Brain microvascular endothelial cell (primary cell): ENCODE measurements at regions not wholly inside any gene's neighbourhood (a gene's known extent, or its start where the extent isn't known, plus 50 kb on each side); places are given as distances from the start of the nearest gene placed in this dataset.

Experiments
- DNase-seq: peaks from one replicate; pipeline ENCODE4 v3.0.0-alpha.2; 2020
- H3K27ac ChIP-seq: fragments of 250-450 bp; sonication (Bioruptor Pico); 2 replicates; pipeline ENCODE4 v1.5.1; 2020; ENCODE audit warnings: mild to moderate bottlenecking, moderate library complexity
- H3K27me3 ChIP-seq: fragments of 250-450 bp; sonication (Bioruptor Pico); replicated peaks from 2 replicates; pipeline ENCODE4 v1.5.1; 2020; ENCODE audit warnings: mild to moderate bottlenecking
- H3K36me3 ChIP-seq: fragments of 250-450 bp; sonication (Bioruptor Pico); replicated peaks from 2 replicates; pipeline ENCODE4 v1.5.1; 2020; ENCODE audit warnings: mild to moderate bottlenecking
- H3K4me3 ChIP-seq: 2 replicates; pipeline ENCODE4 v1.5.1; 2011; ENCODE audit warnings: low read depth, mild to moderate bottlenecking, control low read depth, low read length, moderate library complexity
- in situ Hi-C: cut with HindIII; loops from 2 replicates; pipeline ENCODE4 v1.10.0; 2017; ENCODE audit warnings: low sequenced_read_pairs, low pct_ligation_motif_present
- TF ChIP-seq, protein P1 (sequence below): IDR thresholded peaks from 2 replicates; pipeline ENCODE4 v1.5.1; 2011; ENCODE audit warnings: low read depth, mild to moderate bottlenecking, moderate library complexity, low read length, control low read depth, inconsistent platforms; ENCODE audit errors: missing control alignments

DNA sequence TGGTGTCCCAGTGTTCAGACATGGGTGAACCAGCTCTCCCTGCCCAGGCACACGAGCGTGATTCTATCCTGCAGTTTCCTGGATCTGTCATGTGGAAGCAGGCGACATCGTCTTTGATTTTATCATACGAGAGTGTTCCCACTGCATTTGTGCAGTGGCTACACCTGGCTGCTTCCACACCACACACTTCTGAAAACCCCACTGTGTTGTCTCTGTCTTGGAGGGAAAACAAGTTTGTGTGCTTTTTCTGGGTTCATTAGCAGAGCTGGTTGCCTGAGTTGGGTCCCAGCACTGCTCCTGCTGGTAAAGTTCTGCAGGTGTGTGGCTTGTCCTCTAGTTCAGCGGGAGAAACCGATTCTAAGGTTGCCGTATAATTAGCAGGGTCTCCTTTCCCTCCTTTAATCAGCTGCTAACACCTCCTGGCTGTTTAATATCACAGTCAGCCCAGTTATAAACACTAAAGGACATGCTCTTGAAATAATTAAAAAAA is 58.5 kb upstream of the TWIST2 start:
- no peaks in the 10 kb centered on the region for H3K36me3 ChIP-seq
- TF ChIP-seq, protein P1, sequence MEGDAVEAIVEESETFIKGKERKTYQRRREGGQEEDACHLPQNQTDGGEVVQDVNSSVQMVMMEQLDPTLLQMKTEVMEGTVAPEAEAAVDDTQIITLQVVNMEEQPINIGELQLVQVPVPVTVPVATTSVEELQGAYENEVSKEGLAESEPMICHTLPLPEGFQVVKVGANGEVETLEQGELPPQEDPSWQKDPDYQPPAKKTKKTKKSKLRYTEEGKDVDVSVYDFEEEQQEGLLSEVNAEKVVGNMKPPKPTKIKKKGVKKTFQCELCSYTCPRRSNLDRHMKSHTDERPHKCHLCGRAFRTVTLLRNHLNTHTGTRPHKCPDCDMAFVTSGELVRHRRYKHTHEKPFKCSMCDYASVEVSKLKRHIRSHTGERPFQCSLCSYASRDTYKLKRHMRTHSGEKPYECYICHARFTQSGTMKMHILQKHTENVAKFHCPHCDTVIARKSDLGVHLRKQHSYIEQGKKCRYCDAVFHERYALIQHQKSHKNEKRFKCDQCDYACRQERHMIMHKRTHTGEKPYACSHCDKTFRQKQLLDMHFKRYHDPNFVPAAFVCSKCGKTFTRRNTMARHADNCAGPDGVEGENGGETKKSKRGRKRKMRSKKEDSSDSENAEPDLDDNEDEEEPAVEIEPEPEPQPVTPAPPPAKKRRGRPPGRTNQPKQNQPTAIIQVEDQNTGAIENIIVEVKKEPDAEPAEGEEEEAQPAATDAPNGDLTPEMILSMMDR = no peak
- no peak overlapping the region for H3K27ac ChIP-seq
- H3K27me3 ChIP-seq = peaks cover 17% of the 10 kb centered on the region
- no peak for DNase-seq
- no peak overlapping the region for H3K4me3 ChIP-seq
- in situ Hi-C loops = no loop called here

DNA sequence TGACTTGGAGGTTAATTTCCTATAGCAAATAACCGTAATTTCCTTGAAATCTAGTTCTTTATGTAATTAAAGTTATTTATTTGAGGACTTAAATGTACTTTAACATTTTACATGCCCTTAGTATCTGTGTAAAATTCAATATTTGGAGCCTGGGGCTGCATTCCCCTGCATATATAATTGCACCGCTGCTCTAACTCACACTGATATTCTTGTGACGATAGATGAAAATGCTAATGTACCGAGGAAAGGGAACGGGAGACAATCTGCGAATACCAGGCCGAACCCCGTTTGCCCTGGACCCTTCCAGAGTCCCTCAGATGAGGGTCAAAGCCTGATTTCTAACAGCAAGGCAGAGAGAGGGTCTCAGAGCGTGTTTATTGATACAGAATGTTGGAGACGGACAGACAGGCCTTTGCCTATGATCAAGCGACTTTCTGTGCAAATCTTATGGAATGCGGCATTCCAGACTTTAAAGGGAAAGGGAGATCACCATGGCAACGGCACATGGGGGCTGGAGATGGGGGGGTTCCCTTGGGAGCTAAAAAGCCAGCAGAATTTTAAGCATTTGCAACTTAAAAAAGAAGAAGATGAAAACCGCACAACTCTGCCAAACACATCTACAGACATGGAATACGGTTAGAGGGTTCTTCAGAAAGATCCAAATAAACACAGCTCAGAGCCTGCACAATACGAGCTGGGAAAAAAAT is 57.6 kb upstream of the TWIST2 start:
- Histone ChIP-seq H3K36me3 (no peaks in the 10 kb centered on the region), H3K27me3 (peaks cover 17% of the 10 kb centered on the region), H3K4me3 (no peak overlapping the region), H3K27ac (no peak overlapping the region)
- TF ChIP-seq, protein P1 = no peak
- in situ Hi-C loops = no loop called here
- DNase-seq = no peak

DNA sequence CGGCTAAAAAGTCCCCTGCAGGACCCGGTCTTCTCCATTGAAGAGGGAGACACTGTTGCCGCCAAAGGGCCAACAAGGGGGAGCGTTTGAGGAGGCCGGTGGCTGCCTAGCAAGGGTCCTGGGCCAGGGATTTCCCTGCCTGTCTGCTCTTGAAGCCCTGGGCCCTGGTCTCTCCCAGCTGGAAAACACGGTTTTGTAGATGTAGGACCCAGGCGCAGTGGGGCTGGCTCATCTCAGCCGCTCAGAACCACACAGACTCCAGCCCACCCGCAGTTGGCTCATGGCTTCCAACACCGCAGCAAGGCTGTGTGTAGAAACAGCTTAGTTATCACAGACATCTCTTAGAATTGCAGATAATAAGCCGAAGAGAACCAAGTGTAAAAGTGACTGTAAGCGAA is 57.1 kb upstream of the TWIST2 start:
- in situ Hi-C loops = no loop called here
- TF ChIP-seq, protein P1 = no peak
- no peak for DNase-seq
- H3K36me3 ChIP-seq = no peaks in the 10 kb centered on the region
- H3K27ac ChIP-seq = no peak overlapping the region
- H3K27me3 ChIP-seq = peaks cover 17% of the 10 kb centered on the region
- no peak overlapping the region for H3K4me3 ChIP-seq

DNA sequence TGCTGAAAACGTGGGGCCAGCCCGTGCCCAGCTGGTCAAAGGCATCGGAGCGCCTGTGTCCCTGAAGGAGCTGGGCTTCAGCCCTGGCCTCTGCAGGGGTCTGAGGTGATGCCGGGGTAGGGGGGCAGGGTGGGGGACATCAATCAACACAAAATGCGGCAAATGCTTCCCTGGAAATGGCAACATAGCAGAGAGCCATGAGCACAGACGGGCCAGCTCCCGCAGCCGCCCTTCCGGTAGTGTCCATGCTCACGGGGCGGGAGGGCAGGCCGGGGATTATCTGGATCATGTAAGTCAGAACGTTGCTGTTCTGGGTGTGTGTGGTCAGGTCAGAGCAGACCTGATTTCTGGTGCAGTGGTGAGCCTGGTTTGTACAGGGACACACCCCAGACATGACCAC is 56.5 kb upstream of the TWIST2 start:
- TF ChIP-seq, protein P1 = no peak
- Histone ChIP-seq H3K27me3 (peaks cover 17% of the 10 kb centered on the region), H3K36me3 (no peaks in the 10 kb centered on the region), H3K4me3 (no peak overlapping the region), H3K27ac (no peak overlapping the region)
- no peak for DNase-seq
- in situ Hi-C loops = no loop called here

DNA sequence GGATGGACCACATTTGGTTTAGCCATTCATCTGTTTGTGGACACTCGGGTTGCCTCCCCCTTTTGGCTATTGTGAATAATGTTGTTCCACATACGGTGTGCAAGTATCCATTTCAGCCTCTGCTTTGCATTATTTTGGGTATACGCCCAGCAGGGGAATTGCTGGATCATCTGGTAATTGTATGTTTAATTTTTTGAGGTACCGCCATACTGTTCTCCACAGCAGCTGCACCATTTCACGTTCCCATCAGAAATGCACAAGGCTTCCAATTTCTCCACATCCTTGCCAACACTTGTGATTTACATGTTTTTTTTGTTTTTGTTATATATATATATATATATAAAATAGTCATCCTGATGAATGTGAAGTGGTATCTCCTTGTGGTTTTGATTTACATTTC is 54.6 kb upstream of the TWIST2 start:
- H3K36me3 ChIP-seq = no peaks in the 10 kb centered on the region
- peaks cover 17% of the 10 kb centered on the region for H3K27me3 ChIP-seq
- no peak overlapping the region for H3K27ac ChIP-seq
- in situ Hi-C loops = no loop called here
- no peak overlapping the region for H3K4me3 ChIP-seq
- TF ChIP-seq, protein P1 = no peak
- DNase-seq = no peak

DNA sequence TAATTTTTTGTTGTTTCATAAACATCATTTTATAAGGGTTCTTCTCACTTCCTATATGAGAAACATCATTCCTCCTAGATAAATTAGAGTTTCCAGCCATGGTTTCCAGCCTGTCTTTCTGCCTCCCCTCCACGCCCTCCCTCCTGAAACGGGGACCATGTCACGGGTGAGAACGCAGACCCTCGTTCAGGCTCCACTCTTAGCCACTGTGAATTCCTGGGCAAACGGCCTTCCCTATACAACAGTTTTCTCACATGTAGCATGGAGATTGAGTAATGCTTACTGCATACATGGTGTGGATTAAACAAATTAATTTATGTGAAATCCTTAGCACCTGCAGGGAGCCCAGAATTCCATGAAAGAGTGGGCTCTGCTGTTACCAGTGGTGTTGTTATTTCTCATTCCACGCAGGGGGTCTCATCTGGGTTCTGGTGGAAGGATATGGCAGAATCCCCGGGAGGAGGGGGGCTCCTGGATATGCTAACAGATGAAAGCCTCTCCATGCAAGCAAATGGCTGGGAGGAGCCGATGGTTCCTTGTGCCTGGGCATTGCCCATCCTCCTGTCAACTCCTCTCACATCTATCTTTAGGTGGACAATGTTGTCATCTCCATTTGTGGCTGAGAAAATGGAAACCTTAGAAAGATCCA is 54.0 kb upstream of the TWIST2 start:
- peaks cover 16% of the 10 kb centered on the region for H3K27me3 ChIP-seq
- in situ Hi-C loops = no loop called here
- TF ChIP-seq, protein P1 = no peak
- no peak for DNase-seq
- no peak overlapping the region for H3K4me3 ChIP-seq
- no peak overlapping the region for H3K27ac ChIP-seq
- H3K36me3 ChIP-seq = no peaks in the 10 kb centered on the region
